AG09319 (cell line): ENCODE measurements at regions not wholly inside any gene's neighbourhood (a gene's known extent, or its start where the extent isn't known, plus 50 kb on each side); places are given as distances from the start of the nearest gene placed in this dataset.

Experiments
- DNase-seq: peaks from one replicate; pipeline ENCODE4 v3.0.0-alpha.2; 2010; ENCODE audit warnings: low read depth; ENCODE audit errors: extremely low read depth
- TF ChIP-seq, protein P1 (sequence below): IDR thresholded peaks from 2 replicates; pipeline ENCODE4 v1.5.1; 2011; ENCODE audit warnings: low read depth, mild to moderate bottlenecking, inconsistent platforms, low read length, moderate library complexity

DNA sequence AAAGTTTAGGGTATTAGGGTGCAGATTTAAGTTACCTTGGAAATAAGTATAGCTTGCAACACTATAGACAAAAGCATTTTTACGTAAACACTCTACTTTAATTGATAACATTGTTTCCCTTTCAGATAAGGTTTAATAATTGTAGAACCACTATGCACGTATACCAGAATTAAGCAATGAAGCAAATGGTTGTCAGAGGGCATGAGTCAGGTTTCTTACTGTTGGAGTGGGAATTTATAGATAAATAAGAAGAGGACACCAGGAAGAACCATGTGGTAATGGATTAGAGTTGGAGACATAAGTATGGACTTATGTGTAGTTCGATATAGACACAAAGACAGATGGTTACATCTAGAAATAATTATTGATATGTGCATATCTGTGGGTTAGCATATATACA, 355.6 kb downstream of the ETV1 start:
- DNase-seq: no peak
- TF ChIP-seq, protein P1, sequence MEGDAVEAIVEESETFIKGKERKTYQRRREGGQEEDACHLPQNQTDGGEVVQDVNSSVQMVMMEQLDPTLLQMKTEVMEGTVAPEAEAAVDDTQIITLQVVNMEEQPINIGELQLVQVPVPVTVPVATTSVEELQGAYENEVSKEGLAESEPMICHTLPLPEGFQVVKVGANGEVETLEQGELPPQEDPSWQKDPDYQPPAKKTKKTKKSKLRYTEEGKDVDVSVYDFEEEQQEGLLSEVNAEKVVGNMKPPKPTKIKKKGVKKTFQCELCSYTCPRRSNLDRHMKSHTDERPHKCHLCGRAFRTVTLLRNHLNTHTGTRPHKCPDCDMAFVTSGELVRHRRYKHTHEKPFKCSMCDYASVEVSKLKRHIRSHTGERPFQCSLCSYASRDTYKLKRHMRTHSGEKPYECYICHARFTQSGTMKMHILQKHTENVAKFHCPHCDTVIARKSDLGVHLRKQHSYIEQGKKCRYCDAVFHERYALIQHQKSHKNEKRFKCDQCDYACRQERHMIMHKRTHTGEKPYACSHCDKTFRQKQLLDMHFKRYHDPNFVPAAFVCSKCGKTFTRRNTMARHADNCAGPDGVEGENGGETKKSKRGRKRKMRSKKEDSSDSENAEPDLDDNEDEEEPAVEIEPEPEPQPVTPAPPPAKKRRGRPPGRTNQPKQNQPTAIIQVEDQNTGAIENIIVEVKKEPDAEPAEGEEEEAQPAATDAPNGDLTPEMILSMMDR: no peak

DNA sequence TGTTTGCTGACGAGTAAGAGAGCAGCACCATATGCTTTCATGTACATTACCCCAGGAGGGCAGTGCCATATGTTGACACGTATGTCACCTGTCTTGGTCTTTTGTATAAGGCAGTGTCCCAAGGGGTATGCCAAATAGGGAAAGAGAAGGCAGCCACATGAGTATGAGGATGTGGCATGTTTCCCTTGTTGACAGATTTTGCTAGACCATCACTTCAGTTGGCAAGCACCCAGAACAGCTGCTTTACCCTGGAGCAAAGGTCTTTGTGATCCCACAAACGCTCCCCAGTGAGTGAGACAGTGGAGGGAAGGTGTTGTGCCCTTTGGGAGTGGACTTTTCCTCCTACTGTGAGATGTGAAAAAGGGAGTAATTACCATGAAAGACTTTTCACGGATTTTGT, 350.1 kb downstream of the ETV1 start:
- TF ChIP-seq, protein P1: no peak
- no peak for DNase-seq

- TF ChIP-seq, protein P1: no peak
- no peak for DNase-seq
Observed at GRCh38 chr7:13641714-13642113, 347.8 kb downstream of the ETV1 start.

GRCh38 chr7:13651167-13651566, 338.3 kb downstream of the ETV1 start:
- TF ChIP-seq, protein P1: no peak
- no peak for DNase-seq

GRCh38 chr7:13656330-13656729, 333.1 kb downstream of the ETV1 start:
- DNase-seq: no peak
- TF ChIP-seq, protein P1: no peak

- DNase-seq: no peak
- TF ChIP-seq, protein P1: no peak
Observed at GRCh38 chr7:13673290-13673689, 316.2 kb downstream of the ETV1 start.

- DNase-seq: no peak
- TF ChIP-seq, protein P1: no peak
Observed at GRCh38 chr7:13682626-13683025, 306.8 kb downstream of the ETV1 start.
